Peyer's patch (tissue), 4 donors: ENCODE measurements at regions not wholly inside any gene's neighbourhood (a gene's known extent, or its start where the extent isn't known, plus 50 kb on each side); places are given as distances from the start of the nearest gene placed in this dataset.

Source experiments
- DNase-seq, 3 donors: peaks; one replicate each; pipeline ENCODE4 v3.0.0-alpha.2; 2017 to 2019
- H3K27ac ChIP-seq, 4 donors: fragments of 200-600 bp; sonication (generic); one replicate each; pipeline ENCODE4 v1.5.1; 2016 to 2019
- H3K27me3 ChIP-seq, 2 donors: fragments of 200-600 bp; sonication (generic); one replicate each; pipeline ENCODE4 v1.5.1; 2019
- H3K36me3 ChIP-seq, 3 donors: fragments of 200-600 bp; sonication (generic); one replicate each; pipeline ENCODE4 v1.5.1; 2016 to 2019
- H3K4me1 ChIP-seq, 4 donors: fragments of 200-600 bp; sonication (generic); one replicate each; pipeline ENCODE4 v1.5.1; 2016 to 2019
- H3K4me3 ChIP-seq, 4 donors: fragments of 200-600 bp; sonication (generic); 1 replicate in 3 of 4; 2 replicates in 1 of 4; pipeline ENCODE4 v1.5.1; 2016 to 2019; ENCODE audit warnings: mild to moderate bottlenecking in 1 of 4
- H3K9me3 ChIP-seq, 4 donors: fragments of 200-600 bp; sonication (generic); one replicate each; pipeline ENCODE4 v1.5.1; 2016 to 2019; ENCODE audit warnings: mild to moderate bottlenecking in 1 of 4
- CTCF ChIP-seq, 6 experiments: fragments of 450-650 bp in 4 of 6; fragments of 200-600 bp in 2 of 6; sonication (generic) in 1 of 6; IDR thresholded peaks; one replicate each; pipeline ENCODE4 v1.5.1; 2017 to 2019; ENCODE audit warnings: antibody characterized with exemption in 6 of 6, mild to moderate bottlenecking in 3 of 6, moderate library complexity in 1 of 6
- POLR2A ChIP-seq, 2 donors: fragments of 450-650 bp; IDR thresholded peaks; one replicate each; pipeline ENCODE4 v1.5.1; 2017; ENCODE audit warnings: antibody characterized with exemption in 2 of 2, mild to moderate bottlenecking in 2 of 2, moderate library complexity in 2 of 2

- Histone ChIP-seq H3K4me3 (no peak overlapping the region), H3K36me3 (no peaks in the 10 kb centered on the region), H3K4me1 (no peaks in the 10 kb centered on the region), H3K9me3 (no peaks in the 10 kb centered on the region), H3K27ac (no peak overlapping the region), H3K27me3 (no peaks in the 10 kb centered on the region)
- no peak for DNase-seq
- TF ChIP-seq CTCF (IDR thresholded peaks at IDR 0.05) (no peak), POLR2A (IDR thresholded peaks at IDR 0.05) (no peak)
Measured at GRCh38 chr9:26524267-26524666, 368.3 kb downstream of the CAAP1 start.

- Histone ChIP-seq H3K4me3 (no peak overlapping the region), H3K9me3 (no peaks in the 10 kb centered on the region), H3K27me3 (no peaks in the 10 kb centered on the region), H3K36me3 (no peaks in the 10 kb centered on the region), H3K27ac (no peak overlapping the region), H3K4me1 (no peaks in the 10 kb centered on the region)
- TF ChIP-seq CTCF (IDR thresholded peaks at IDR 0.05) (no peak), POLR2A (IDR thresholded peaks at IDR 0.05) (no peak)
- DNase-seq, result no peak
Measured at GRCh38 chr9:26523577-26523976, 369.0 kb downstream of the CAAP1 start.

DNA sequence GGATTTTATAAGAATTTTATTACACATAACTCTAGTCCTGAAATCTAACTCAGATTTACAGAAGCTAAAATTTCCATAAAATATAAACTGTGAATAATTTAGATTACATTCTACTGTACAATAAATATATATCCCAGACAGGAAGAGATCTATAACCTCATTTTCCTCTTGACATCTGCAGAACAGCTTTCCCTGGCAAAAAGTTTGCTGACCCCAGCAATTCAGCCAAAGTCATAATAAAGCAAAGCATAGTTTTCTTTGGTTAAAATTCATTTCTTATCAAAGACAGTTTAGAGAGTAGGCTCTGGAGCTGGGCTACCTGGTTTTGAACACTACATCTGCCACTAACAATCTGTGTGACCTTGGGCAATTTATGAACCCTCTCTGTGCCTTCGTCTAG lies 372.5 kb downstream of the CAAP1 start:
- H3K36me3 ChIP-seq, result no peaks in the 10 kb centered on the region
- peaks cover 0 to 5% (median 0%) of the 10 kb centered on the region in 4 donors for H3K9me3 ChIP-seq
- no peak overlapping the region for H3K27ac ChIP-seq
- TF ChIP-seq CTCF (IDR thresholded peaks at IDR 0.05), result no peak
- no peak for TF ChIP-seq POLR2A (IDR thresholded peaks at IDR 0.05)
- H3K4me1 ChIP-seq, result no peaks in the 10 kb centered on the region
- no peak for DNase-seq
- H3K27me3 ChIP-seq, result no peaks in the 10 kb centered on the region
- H3K4me3 ChIP-seq, result no peak overlapping the region

DNA sequence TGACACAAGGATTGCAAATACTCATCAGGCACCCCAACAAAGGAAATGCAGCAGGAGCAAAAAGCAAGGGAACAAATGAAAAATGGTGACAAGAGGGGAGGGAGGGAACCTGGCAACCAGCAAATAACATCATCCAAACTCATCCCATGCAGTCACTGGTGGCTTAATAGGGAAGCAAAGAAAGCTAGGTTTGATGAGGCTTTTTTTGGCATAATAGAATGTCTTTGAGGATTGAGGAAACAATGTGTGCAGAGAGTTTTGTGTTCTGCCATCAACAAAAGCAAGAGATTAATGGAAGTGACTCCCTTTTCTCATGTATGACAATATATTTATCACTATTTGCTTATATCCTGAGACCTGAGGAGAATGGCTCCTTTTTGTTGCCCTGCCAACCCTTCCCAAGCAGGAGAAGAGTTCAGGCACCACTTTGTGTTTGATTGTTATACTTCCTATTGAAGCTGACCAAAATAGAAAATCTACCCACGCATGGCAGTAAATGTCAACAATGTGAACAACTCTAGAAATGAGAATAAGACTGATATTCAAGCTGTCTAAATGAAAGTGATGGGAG lies 375.7 kb downstream of the CAAP1 start:
- DNase-seq, result no peak
- no peaks in the 10 kb centered on the region for H3K27me3 ChIP-seq
- H3K27ac ChIP-seq, result no peak overlapping the region
- no peak for TF ChIP-seq POLR2A (IDR thresholded peaks at IDR 0.05)
- no peaks in the 10 kb centered on the region for H3K36me3 ChIP-seq
- H3K9me3 ChIP-seq, result peaks cover 0 to 5% (median 0%) of the 10 kb centered on the region in 4 donors
- H3K4me1 ChIP-seq, result no peaks in the 10 kb centered on the region
- H3K4me3 ChIP-seq, result no peak overlapping the region

DNA sequence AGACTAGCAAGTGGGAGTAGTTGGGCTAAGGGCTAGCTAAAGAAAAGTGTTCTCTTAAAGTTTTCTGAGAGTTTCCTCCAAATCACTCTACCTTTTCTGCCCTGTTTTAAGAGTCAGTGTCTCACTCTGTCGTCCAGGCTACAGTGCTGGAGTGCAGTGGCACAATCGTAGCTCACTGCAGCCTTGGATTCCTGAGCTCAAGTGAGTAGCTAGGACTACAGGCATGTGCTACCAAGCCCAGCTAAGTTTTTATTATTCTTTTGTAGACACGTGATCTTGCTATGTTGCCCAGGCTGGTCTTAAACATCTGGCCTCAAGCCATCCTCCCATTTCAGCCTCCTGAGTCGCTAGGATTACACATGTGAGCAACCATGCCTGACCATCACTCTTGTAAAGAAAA lies 378.9 kb downstream of the CAAP1 start:
- DNase-seq, result no peak
- Histone ChIP-seq H3K36me3 (no peaks in the 10 kb centered on the region), H3K27ac (no peak overlapping the region), H3K4me3 (no peak overlapping the region), H3K27me3 (no peaks in the 10 kb centered on the region), H3K9me3 (peaks cover 0 to 5% (median 0%) of the 10 kb centered on the region in 4 donors), H3K4me1 (no peaks in the 10 kb centered on the region)
- TF ChIP-seq CTCF (IDR thresholded peaks at IDR 0.05) (no peak), POLR2A (IDR thresholded peaks at IDR 0.05) (no peak)

DNA sequence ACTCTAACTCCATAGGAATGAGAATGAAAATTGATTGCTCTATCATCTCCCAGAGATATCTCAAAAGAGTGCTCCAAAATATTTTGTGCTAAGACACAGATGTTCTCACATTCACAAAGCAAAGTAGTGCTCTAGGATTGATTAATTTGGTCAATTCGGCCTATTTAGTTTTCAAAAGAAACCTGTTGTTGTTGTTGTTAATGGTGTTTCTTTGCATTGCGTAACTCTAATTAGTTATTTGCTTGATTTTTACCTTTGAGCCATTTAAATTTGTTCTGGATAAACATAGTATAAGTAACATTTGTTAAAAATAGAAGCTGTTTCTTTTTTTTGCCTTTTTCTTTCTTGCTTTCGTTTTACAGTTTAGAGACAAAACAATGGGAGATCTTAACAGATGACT lies 382.5 kb downstream of the CAAP1 start:
- Histone ChIP-seq H3K4me3 (no peak overlapping the region), H3K36me3 (no peaks in the 10 kb centered on the region), H3K4me1 (no peaks in the 10 kb centered on the region), H3K27ac (no peak overlapping the region), H3K27me3 (no peaks in the 10 kb centered on the region), H3K9me3 (no peaks in the 10 kb centered on the region)
- TF ChIP-seq CTCF (IDR thresholded peaks at IDR 0.05), result no peak
- no peak for TF ChIP-seq POLR2A (IDR thresholded peaks at IDR 0.05)
- no peak for DNase-seq
